ENCODE measurements at regions not wholly inside any gene's neighbourhood (a gene's known extent, or its start where the extent isn't known, plus 50 kb on each side); places are given as distances from the start of the nearest gene placed in this dataset.

DNA sequence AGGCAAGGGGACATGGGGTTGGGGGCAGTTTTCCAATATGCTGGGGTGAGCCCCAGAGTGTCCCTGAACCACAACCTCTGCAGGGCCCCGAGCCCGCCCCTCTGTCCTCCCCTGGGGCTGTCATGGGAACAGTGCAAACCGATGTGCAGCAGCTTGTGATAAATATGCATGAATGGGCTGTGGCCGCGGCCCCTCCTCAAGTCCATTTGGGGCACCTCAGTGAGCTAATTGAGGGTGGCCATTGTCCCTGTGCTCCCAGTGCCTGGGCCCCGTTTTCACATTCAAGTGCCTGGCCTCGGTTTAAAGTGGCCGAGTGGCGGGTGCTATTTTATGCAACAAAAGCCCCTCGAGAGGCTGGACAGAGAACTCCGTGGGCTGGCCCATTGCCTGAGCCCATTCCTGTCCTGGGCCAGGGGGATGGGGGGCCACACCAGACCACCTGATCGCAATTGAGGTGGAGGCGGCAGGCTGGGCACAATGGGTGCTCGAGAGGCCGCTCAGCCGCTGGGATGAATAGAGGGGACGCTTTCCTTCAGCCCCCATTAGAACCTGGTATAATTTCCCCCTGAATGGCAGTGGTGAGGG, 193.7 kb downstream of the FOXD2 start:
- Histone ChIP-seq H3K27ac (ENCODE audit: low read depth, low read length) (no peak overlapping the region), H3K9me3 (ENCODE audit: control insufficient read depth, insufficient read depth, low read length) (no peaks in the 10 kb centered on the region), H3K4me3 (ENCODE audit: low read depth, low read length) (no peak overlapping the region), H3K27me3 (ENCODE audit: control insufficient read depth, insufficient read depth, low read length) (peaks cover 5% of the 10 kb centered on the region)
- CTCF ChIA-PET = interaction anchor here (1.2 kb wide), 1 partner anchor 452 kb away, joined by 4 read pairs; no protein-coding TSS in a partner anchor
- POLR2A ChIA-PET = no interaction called here
- TF ChIP-seq, protein P1, sequence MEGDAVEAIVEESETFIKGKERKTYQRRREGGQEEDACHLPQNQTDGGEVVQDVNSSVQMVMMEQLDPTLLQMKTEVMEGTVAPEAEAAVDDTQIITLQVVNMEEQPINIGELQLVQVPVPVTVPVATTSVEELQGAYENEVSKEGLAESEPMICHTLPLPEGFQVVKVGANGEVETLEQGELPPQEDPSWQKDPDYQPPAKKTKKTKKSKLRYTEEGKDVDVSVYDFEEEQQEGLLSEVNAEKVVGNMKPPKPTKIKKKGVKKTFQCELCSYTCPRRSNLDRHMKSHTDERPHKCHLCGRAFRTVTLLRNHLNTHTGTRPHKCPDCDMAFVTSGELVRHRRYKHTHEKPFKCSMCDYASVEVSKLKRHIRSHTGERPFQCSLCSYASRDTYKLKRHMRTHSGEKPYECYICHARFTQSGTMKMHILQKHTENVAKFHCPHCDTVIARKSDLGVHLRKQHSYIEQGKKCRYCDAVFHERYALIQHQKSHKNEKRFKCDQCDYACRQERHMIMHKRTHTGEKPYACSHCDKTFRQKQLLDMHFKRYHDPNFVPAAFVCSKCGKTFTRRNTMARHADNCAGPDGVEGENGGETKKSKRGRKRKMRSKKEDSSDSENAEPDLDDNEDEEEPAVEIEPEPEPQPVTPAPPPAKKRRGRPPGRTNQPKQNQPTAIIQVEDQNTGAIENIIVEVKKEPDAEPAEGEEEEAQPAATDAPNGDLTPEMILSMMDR (IDR thresholded peaks at IDR 0.05; ENCODE audit: low read depth, low read length) = no peak
- DNase-seq (ENCODE audit: low read depth, low spot score) = no peak

DNA sequence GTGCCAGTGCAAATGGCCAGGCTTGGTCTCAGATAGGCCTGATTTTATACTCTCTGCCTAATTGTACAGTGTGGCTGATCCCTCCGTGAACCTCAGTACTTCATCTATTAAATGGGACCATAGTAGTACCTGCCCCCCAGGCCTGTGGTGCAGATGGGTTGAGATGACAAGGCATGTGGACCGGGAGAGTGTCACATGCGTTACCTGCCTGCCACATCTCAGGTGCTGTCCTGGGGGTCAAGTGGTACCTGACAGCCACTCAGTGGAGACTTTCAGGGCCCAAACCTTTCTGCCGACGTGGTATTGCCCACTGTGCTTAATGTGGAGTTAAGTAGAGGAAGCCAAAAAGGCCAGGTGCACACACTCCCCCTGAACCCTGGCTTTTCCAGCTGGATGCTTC, 197.3 kb downstream of the FOXD2 start:
- Histone ChIP-seq H3K9me3 (ENCODE audit: control insufficient read depth, insufficient read depth, low read length) (no peaks in the 10 kb centered on the region), H3K27ac (ENCODE audit: low read depth, low read length) (no peak overlapping the region), H3K4me3 (ENCODE audit: low read depth, low read length) (no peak overlapping the region), H3K27me3 (ENCODE audit: control insufficient read depth, insufficient read depth, low read length) (peaks cover 5% of the 10 kb centered on the region)
- POLR2A ChIA-PET = no interaction called here
- CTCF ChIA-PET = no interaction called here
- TF ChIP-seq, protein P1 (IDR thresholded peaks at IDR 0.05; ENCODE audit: low read depth, low read length) = no peak
- DNase-seq (ENCODE audit: low read depth, low spot score) = no peak

DNA sequence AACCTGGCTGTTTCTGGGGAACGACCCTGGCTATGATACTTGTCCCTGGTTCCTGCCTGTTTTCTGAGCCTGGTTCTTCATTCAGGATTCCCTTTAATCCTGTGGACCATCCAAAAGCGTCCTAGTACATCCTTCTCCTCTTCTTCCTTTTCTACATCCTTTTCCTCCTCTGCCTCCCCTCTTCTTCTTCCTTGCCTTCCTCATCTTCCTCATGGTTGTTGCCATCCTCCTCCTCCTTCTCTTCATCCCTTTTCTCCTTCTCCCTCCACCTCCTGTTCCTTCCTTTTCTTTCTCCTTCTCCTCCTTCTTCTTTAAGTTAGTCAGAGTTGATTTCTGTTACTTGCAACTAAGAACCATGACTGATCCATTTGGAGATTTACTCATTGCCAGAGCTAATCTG, 197.8 kb downstream of the FOXD2 start:
- Histone ChIP-seq H3K27ac (ENCODE audit: low read depth, low read length) (no peak overlapping the region), H3K9me3 (ENCODE audit: control insufficient read depth, insufficient read depth, low read length) (no peaks in the 10 kb centered on the region), H3K4me3 (ENCODE audit: low read depth, low read length) (no peak overlapping the region), H3K27me3 (ENCODE audit: control insufficient read depth, insufficient read depth, low read length) (peaks cover 3% of the 10 kb centered on the region)
- DNase-seq (ENCODE audit: low read depth, low spot score) = no peak
- ChIA-PET CTCF (no interaction called here), POLR2A (no interaction called here)
- TF ChIP-seq, protein P1 (IDR thresholded peaks at IDR 0.05; ENCODE audit: low read depth, low read length) = no peak

DNA sequence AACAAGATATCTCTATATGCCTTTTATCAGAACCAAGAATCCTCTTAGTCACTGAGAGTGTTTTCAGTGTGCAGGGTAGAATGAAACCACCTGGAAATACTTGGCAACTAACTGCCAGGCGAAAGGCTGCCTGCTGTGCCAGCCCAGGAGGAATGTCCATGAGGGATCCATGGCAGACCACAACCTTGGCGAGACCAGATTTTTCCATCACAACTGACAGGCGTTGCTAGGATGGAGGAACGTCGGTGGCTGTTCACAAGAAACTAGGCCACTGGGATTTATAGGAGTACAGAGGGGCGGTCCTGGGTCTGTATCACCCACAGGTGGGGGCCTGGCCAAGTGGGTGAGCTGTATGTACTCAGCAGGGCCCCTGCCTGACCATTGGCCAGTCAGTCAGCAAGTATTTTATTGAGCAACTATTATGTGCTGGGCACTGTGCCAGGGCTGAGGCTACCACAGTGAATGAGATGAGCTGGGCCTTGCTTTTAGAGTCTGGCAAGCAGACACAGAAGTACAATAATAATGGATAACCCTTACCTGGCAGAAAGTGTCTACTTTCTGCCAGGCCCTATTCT, 199.4 kb downstream of the FOXD2 start:
- CTCF ChIA-PET = no interaction called here
- POLR2A ChIA-PET = no interaction called here

DNA sequence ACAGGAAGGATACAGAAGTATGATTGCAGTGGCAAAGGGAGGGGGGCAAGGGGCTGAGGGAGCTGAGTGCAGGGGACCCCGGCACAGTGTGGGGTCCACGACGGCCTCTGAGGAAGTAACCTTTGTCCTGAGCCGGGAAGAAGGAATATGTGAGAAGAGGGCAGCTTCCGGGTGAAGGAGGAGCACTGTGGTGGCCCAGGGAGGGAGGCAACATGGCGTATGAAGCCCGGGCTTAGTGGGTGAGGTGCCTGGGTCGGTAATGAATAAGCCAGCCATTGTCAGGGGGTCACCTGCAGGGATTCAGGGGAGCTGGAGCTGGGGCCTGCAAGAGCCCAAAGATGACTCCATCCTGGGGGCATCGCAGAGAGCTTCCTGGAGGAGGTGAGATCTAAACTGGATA, 200.4 kb downstream of the FOXD2 start:
- POLR2A ChIA-PET = no interaction called here
- TF ChIP-seq, protein P1 (IDR thresholded peaks at IDR 0.05; ENCODE audit: low read depth, low read length) = no peak
- no peaks in the 10 kb centered on the region for H3K9me3 ChIP-seq (ENCODE audit: control insufficient read depth, insufficient read depth, low read length)
- H3K4me3 ChIP-seq (ENCODE audit: low read depth, low read length) = no peak overlapping the region
- no peak overlapping the region for H3K27ac ChIP-seq (ENCODE audit: low read depth, low read length)
- CTCF ChIA-PET = no interaction called here
- DNase-seq (ENCODE audit: low read depth, low spot score) = no peak
- H3K27me3 ChIP-seq (ENCODE audit: control insufficient read depth, insufficient read depth, low read length) = peaks cover 3% of the 10 kb centered on the region

More for the DNA sequence above, 199.4 kb downstream of the FOXD2 start:
- TF ChIP-seq, protein P1 (IDR thresholded peaks at IDR 0.05; ENCODE audit: low read depth, low read length) = no peak
- H3K27ac ChIP-seq (ENCODE audit: low read depth, low read length) = no peak overlapping the region
- H3K9me3 ChIP-seq (ENCODE audit: control insufficient read depth, insufficient read depth, low read length) = no peaks in the 10 kb centered on the region
- DNase-seq (ENCODE audit: low read depth, low spot score) = no peak
- peaks cover 3% of the 10 kb centered on the region for H3K27me3 ChIP-seq (ENCODE audit: control insufficient read depth, insufficient read depth, low read length)
- H3K4me3 ChIP-seq (ENCODE audit: low read depth, low read length) = no peak overlapping the region
